Limb (tissue), 2 donors: ENCODE measurements at regions not wholly inside any gene's neighbourhood (a gene's known extent, or its start where the extent isn't known, plus 50 kb on each side); places are given as distances from the start of the nearest gene placed in this dataset.
A peak's percentile ranks its signal among the peaks of the same experiment; 100 is the strongest.

Experiments used
- DNase-seq, 2 donors: peaks; one replicate each; pipeline ENCODE4 v3.0.0-alpha.2; 2016; ENCODE audit errors: extremely low spot score in 2 of 2

DNA sequence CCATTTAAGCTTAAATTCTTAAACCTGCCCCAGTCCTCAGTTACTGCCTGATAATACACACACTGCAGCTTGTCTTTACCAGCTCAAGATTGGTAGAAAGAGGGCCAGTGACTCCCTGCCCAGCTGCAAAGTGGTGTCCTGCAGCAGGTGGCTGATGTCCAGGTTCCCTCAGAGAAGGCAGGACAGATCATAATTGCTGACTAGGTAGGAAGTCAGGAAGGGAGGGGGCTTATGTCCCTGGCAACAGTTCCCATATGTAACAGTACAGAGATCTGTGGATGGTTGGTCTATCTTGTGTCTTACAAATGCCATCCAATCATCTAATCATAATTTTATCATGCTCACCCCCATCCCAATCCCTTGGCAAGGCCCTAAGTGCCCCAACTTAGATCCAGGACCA is 492.1 kb upstream of the PPP2R3A start:
- no peak for DNase-seq

- no peak for DNase-seq
Observed at GRCh38 chr3:135487261-135487660, 478.3 kb upstream of the PPP2R3A start.

- DNase-seq = no peak
Observed at GRCh38 chr3:135490219-135490915, 475.2 kb upstream of the PPP2R3A start.

DNA sequence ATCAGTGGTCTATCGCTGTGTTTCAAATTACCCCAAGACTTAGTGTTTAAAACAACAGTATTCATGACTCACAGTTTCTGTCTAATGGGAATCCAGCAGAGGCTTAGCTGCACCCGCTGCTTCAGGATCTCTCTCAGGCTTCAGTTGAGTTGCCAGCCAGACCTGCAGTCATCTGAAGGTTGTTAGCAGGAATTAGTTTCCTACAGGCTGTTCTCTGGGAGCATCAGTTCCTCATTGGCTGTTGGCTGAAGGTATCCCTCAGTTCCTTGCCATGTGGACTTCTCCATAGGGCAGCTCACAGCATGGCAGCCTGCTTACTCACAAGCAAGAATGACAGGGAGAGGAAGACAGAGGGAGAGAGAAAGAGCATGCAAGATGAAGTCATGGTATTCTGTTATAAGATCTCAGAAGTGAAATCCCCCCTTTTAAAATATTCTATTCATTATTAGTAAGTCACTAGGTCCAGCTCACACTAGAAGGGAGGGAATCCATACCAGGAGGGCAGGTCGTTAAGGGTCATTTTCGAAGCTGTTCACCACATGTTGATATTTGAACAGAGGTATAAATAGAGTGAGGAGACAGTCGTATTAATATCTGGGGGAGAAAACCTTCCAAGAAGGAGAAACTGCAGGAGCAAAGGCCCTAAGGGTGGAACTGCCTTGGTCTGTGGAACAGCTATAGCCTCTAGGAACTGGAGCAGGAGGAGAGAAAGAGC is 473.9 kb upstream of the PPP2R3A start:
- no peak for DNase-seq

DNA sequence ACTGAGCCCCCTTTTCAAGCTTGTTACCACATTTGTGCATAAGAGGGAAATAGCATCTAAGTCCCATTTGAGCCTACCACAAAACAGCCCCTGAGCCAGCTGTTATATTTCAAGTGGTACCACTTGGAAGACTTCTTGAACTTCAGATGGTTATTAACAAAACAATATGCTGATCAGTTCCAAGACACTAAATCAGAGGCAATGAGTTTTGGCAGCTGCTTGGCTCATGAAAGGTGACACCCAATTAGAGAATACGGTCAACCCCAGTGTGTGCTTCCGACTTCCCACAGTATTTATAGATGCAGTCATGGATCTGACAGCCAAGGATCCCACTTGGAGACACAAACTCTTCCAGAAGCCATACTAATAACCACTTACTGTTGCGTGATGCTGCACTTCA is 469.6 kb upstream of the PPP2R3A start:
- DNase-seq = no peak

GRCh38 chr3:135497979-135498378 is 467.5 kb upstream of the PPP2R3A start:
- DNase-seq = no peak

DNA sequence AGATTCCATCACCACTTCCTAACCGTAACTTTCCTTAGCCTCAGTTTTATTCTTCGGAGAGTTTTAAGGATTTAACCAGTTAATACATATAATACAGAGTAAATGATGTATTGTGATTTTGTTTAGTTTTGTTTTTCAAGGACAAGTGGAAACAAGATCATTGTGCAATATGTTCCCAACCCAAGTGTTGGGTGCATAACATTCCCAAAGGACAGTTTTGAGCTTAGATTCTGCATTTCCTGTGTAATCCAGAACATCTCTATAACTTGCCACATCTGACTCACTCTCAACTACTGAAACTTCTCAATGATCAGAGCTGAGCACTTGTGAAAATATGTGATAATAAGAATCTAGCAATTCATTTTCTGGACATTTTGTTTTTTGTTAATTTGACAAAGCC is 466.1 kb upstream of the PPP2R3A start:
- no peak for DNase-seq

GRCh38 chr3:135500034-135500433 is 465.5 kb upstream of the PPP2R3A start:
- no peak for DNase-seq

- DNase-seq = no peak
Observed at GRCh38 chr3:135503065-135503759, 462.3 kb upstream of the PPP2R3A start.

GRCh38 chr3:135503760-135504686 is 461.5 kb upstream of the PPP2R3A start:
- DNase-seq = peak; percentile 52 to 90

- no peak for DNase-seq
Observed at GRCh38 chr3:135513106-135514059, 452.1 kb upstream of the PPP2R3A start.

- no peak for DNase-seq
Observed at GRCh38 chr3:135514060-135514448, 451.5 kb upstream of the PPP2R3A start.

GRCh38 chr3:135516143-135516542 is 449.4 kb upstream of the PPP2R3A start:
- DNase-seq = no peak

DNA sequence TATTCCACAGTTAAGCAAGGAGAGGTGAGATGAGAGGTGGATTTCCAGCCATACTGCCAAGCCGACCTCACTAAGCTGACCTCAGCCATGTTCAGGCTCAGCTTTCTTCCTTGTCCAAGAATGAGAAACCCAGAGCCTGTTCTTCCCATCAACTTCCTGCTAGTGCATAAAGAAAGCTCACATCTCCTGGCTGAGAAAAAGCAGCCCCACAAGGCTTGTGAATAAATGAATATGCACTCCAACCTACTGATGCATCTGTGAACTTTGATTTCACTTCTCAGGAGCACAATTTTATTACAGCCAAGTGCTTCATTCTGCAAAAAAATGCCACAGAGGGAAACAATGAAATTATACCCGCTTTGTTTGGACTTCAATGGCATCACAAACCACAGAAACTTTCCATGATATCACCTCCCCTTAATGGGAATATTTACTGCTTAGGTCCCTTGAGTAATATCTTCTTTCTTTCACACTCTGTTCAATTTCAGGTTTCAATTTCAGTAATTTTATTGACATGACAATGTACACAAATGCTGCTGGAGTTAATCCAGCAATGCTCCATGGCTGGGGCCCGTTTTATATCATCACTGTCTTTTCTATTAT is 437.0 kb upstream of the PPP2R3A start:
- peak in 1 of 2 donors; percentile 18 for DNase-seq

DNA sequence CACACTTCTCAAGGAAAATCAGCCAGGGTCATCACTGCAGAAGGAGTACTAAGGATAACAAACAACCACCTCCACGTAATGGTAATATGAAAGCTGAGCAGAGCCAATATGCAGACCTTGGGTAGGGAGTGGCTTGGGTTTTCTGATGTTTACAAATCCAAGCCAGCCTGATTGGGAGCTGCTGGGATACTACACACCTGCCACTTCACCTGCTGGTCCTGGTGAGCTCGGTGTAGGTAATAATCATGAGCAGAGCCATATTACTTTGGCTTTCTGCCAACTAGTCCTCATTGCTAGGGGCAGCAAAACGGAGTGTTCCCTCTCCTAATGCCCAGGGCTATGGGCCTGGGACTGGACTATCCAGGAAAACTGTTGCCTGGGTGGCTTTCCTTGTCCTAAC is 433.5 kb upstream of the PPP2R3A start:
- DNase-seq = no peak

GRCh38 chr3:135538123-135538522 is 427.4 kb upstream of the PPP2R3A start:
- DNase-seq = no peak

DNA sequence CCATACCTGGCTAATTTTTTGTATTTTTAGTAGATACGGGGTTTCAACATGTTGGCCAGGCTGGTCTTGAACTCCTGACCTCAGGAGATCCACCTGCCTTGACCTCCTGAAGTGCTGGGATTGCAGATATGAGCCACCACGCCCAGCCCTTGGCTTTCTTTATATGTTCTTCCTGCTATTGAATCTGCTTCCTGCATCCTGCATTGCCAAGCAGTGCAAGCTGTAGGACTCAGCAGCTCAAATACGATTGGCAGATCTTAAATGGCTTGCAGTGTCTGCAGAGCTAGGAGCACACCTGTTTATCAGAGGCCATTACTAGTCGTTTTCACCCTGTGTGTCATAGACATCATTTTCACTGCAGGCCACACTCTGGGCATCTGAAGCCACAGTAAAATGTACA is 426.2 kb upstream of the PPP2R3A start:
- no peak for DNase-seq

GRCh38 chr3:135539854-135540253 is 425.7 kb upstream of the PPP2R3A start:
- no peak for DNase-seq

GRCh38 chr3:135549928-135550494 is 415.5 kb upstream of the PPP2R3A start:
- no peak for DNase-seq

GRCh38 chr3:135556174-135556573 is 409.4 kb upstream of the PPP2R3A start:
- DNase-seq = no peak
